Kidney (tissue), 13 donors: ENCODE measurements at regions not wholly inside any gene's neighbourhood (a gene's known extent, or its start where the extent isn't known, plus 50 kb on each side); places are given as distances from the start of the nearest gene placed in this dataset.

ENCODE experiments used
- DNase-seq, 5 donors: peaks; one replicate each; pipeline ENCODE4 v3.0.0-alpha.2; 2013 to 2020
- FAIRE-seq: peaks from 2 replicates; lab custom pipeline; 2012; peaks lifted over from hg19 to GRCh38; lab: Jason Lieb, UNC
- H3K27ac ChIP-seq, 2 donors: one replicate each; pipeline ENCODE4 v1.7.0; 2013; ENCODE audit warnings: low read depth in 2 of 2, low read length in 2 of 2, inconsistent platforms in 1 of 2
- H3K27me3 ChIP-seq: one replicate; pipeline ENCODE4 v1.7.1; 2013; ENCODE audit warnings: low read length, inconsistent platforms; ENCODE audit not compliant: control insufficient read depth, insufficient read depth
- H3K36me3 ChIP-seq, 3 donors: one replicate each; pipeline versions ENCODE4 v1.7.0 to v1.7.1; 2013; ENCODE audit warnings: low read length in 3 of 3, control low read depth in 1 of 3, inconsistent platforms in 1 of 3; ENCODE audit not compliant: insufficient read depth in 3 of 3, control insufficient read depth in 2 of 3
- H3K4me1 ChIP-seq, 3 donors: one replicate each; pipeline versions ENCODE4 v1.7.0 to v1.7.1; 2013; ENCODE audit warnings: low read length in 3 of 3, inconsistent platforms in 1 of 3, low read depth in 1 of 3; ENCODE audit not compliant: control insufficient read depth in 2 of 3, insufficient read depth in 2 of 3
- H3K4me3 ChIP-seq, 3 donors: one replicate each; pipeline versions ENCODE4 v1.7.0 to v1.8.1; 2013; ENCODE audit warnings: low read length in 3 of 3, control low read depth in 1 of 3, inconsistent platforms in 1 of 3
- H3K9ac ChIP-seq, 3 donors: one replicate each; pipeline versions ENCODE4 v1.7.0 to v1.7.1; 2013; ENCODE audit warnings: low read length in 3 of 3, control low read depth in 1 of 3, inconsistent platforms in 1 of 3
- H3K9me3 ChIP-seq, 3 donors: one replicate each; pipeline versions ENCODE4 v1.7.0 to v1.7.1; 2013; ENCODE audit warnings: low read length in 3 of 3, control low read depth in 1 of 3, inconsistent platforms in 1 of 3; ENCODE audit not compliant: control insufficient read depth in 2 of 3, insufficient read depth in 1 of 3
- CTCF ChIP-seq: IDR thresholded peaks from 3 replicates; pipeline ENCODE4 v1.5.1; 2012; ENCODE audit warnings: mild to moderate bottlenecking, moderate library complexity, borderline replicate concordance; ENCODE audit not compliant: insufficient read depth; ENCODE audit errors: extremely low read depth
- intact Hi-C: fragments of 100-400 bp; cut with DNase I; formaldehyde crosslinking; loops from one replicate; pipeline ENCODE4 v1.11.1; 2022
- donor health status: control.
- donor health status: control.
- donor health status: control.
- donor health status: control.
- donor health status: control.
- donor health status: DM: yes; HTN: yes; CAD: no.
- donor health status: Normal renal cell carcinoma (clear cell type).

GRCh38 chr7:26429168-26429567, 137.5 kb downstream of the SNX10 start:
- Histone ChIP-seq H3K4me1 (no peaks in the 10 kb centered on the region), H3K36me3 (no peaks in the 10 kb centered on the region), H3K27ac (no peak overlapping the region), H3K27me3 (no peaks in the 10 kb centered on the region), H3K9ac (no peak overlapping the region), H3K4me3 (no peak overlapping the region), H3K9me3 (no peaks in the 10 kb centered on the region)
- FAIRE-seq (no peak), DNase-seq (no peak)
- TF ChIP-seq CTCF: no peak
- intact Hi-C loops: no loop called here

- FAIRE-seq (no peak), DNase-seq (no peak)
- Histone ChIP-seq H3K27me3 (no peaks in the 10 kb centered on the region), H3K36me3 (no peaks in the 10 kb centered on the region), H3K9me3 (no peaks in the 10 kb centered on the region), H3K4me3 (no peak overlapping the region), H3K27ac (no peak overlapping the region), H3K4me1 (peaks cover 0 to 4% (median 0%) of the 10 kb centered on the region in 3 donors), H3K9ac (no peak overlapping the region)
- no peak for TF ChIP-seq CTCF
- intact Hi-C loops: no loop called here
Observed at GRCh38 chr7:26434974-26435373, 143.3 kb downstream of the SNX10 start.

- no peaks in the 10 kb centered on the region for H3K27me3 ChIP-seq
- peak in 3 of 5 donors; percentile 39 to 75 (median 62) for DNase-seq
- intact Hi-C loops: no loop called here
- no peak overlapping the region for H3K4me3 ChIP-seq
- no peak for TF ChIP-seq CTCF
- H3K4me1 ChIP-seq: peaks cover 0 to 19% (median 0%) of the 10 kb centered on the region in 3 donors
- H3K36me3 ChIP-seq: no peaks in the 10 kb centered on the region
- no peak overlapping the region for H3K9ac ChIP-seq
- FAIRE-seq: no peak
- no peak overlapping the region for H3K27ac ChIP-seq
- no peaks in the 10 kb centered on the region for H3K9me3 ChIP-seq
Observed at GRCh38 chr7:26437003-26437532, 145.4 kb downstream of the SNX10 start.

- Histone ChIP-seq H3K4me3 (no peak overlapping the region), H3K9ac (no peak overlapping the region), H3K27ac (no peak overlapping the region), H3K9me3 (no peaks in the 10 kb centered on the region), H3K4me1 (peaks cover 0 to 19% (median 0%) of the 10 kb centered on the region in 3 donors), H3K27me3 (no peaks in the 10 kb centered on the region), H3K36me3 (no peaks in the 10 kb centered on the region)
- DNase-seq (no peak), FAIRE-seq (no peak)
- no peak for TF ChIP-seq CTCF
- intact Hi-C loops: no loop called here
Observed at GRCh38 chr7:26438078-26438477, 146.4 kb downstream of the SNX10 start.
